SK-N-SH treated with all-trans-retinoic acid at 6 μM for 48 hours (cell line): ENCODE measurements at regions not wholly inside any gene's neighbourhood (a gene's known extent, or its start where the extent isn't known, plus 50 kb on each side); places are given as distances from the start of the nearest gene placed in this dataset.

Experiments used
- ARNTL ChIP-seq: fragments of 450-650 bp; formaldehyde crosslinking; IDR thresholded peaks from 2 replicates; pipeline ENCODE4 v1.5.0; 2020; ENCODE audit warnings: low read depth, mild to moderate bottlenecking, moderate library complexity, borderline replicate concordance
- CSRNP3 ChIP-seq: fragments of 250-450 bp; sonication (Bioruptor Pico); IDR thresholded peaks from 2 replicates; pipeline ENCODE4 v1.5.1; 2021; ENCODE audit warnings: mild to moderate bottlenecking, moderate library complexity
- ISL1 ChIP-seq: fragments of 250-450 bp; sonication (Bioruptor Pico); IDR thresholded peaks from 2 replicates; pipeline ENCODE4 v2.1.2; 2022; ENCODE audit warnings: mild to moderate bottlenecking, moderate library complexity
- PATZ1 ChIP-seq: fragments of 250-450 bp; sonication (Bioruptor Pico); IDR thresholded peaks from 2 replicates; pipeline ENCODE4 v1.8.0; 2020; ENCODE audit warnings: mild to moderate bottlenecking, moderate library complexity, borderline replicate concordance
- POU6F1 ChIP-seq: fragments of 250-450 bp; sonication (Bioruptor Pico); IDR thresholded peaks from 2 replicates; pipeline ENCODE4 v1.8.0; 2021; ENCODE audit warnings: low read depth, mild to moderate bottlenecking, moderate library complexity, borderline replicate concordance
- PPARA ChIP-seq: fragments of 250-450 bp; sonication (Bioruptor Pico); IDR thresholded peaks from 2 replicates; pipeline ENCODE4 v1.5.0; 2020; ENCODE audit warnings: mild to moderate bottlenecking, borderline replicate concordance
- RARB ChIP-seq: fragments of 250-450 bp; sonication (Bioruptor Pico); IDR thresholded peaks from 2 replicates; pipeline ENCODE4 v1.8.0; 2021; ENCODE audit warnings: mild to moderate bottlenecking, moderate library complexity
- SNAI2 ChIP-seq: fragments of 250-450 bp; sonication (Bioruptor Pico); IDR thresholded peaks from 2 replicates; pipeline ENCODE4 v1.5.0; 2020; ENCODE audit warnings: mild to moderate bottlenecking, moderate library complexity
- TOX ChIP-seq: fragments of 250-450 bp; sonication (Bioruptor Pico); IDR thresholded peaks from 2 replicates; pipeline ENCODE4 v1.8.0; 2021; ENCODE audit warnings: mild to moderate bottlenecking, moderate library complexity, borderline replicate concordance
- ZC3H10 ChIP-seq: fragments of 250-450 bp; sonication (Bioruptor Pico); IDR thresholded peaks from 2 replicates; pipeline ENCODE4 v1.5.1; 2021; ENCODE audit warnings: mild to moderate bottlenecking, moderate library complexity
- ZFP3 ChIP-seq: fragments of 250-450 bp; sonication (Bioruptor Pico); IDR thresholded peaks from 2 replicates; pipeline ENCODE4 v1.5.0; 2020; ENCODE audit warnings: mild to moderate bottlenecking, moderate library complexity
- ZFP30 ChIP-seq: fragments of 450-650 bp; formaldehyde crosslinking; IDR thresholded peaks from 2 replicates; pipeline ENCODE4 v1.5.0; 2022; ENCODE audit warnings: mild to moderate bottlenecking, moderate library complexity
- ZNF8 ChIP-seq: fragments of 450-650 bp; formaldehyde crosslinking; IDR thresholded peaks from 2 replicates; pipeline ENCODE4 v1.5.0; 2020; ENCODE audit warnings: mild to moderate bottlenecking, moderate library complexity
- TF ChIP-seq, protein P1 (sequence below): fragments of 250-450 bp; sonication (Bioruptor Pico); IDR thresholded peaks from 2 replicates; pipeline ENCODE4 v1.5.1; 2020; ENCODE audit warnings: low read depth, mild to moderate bottlenecking, moderate library complexity

DNA sequence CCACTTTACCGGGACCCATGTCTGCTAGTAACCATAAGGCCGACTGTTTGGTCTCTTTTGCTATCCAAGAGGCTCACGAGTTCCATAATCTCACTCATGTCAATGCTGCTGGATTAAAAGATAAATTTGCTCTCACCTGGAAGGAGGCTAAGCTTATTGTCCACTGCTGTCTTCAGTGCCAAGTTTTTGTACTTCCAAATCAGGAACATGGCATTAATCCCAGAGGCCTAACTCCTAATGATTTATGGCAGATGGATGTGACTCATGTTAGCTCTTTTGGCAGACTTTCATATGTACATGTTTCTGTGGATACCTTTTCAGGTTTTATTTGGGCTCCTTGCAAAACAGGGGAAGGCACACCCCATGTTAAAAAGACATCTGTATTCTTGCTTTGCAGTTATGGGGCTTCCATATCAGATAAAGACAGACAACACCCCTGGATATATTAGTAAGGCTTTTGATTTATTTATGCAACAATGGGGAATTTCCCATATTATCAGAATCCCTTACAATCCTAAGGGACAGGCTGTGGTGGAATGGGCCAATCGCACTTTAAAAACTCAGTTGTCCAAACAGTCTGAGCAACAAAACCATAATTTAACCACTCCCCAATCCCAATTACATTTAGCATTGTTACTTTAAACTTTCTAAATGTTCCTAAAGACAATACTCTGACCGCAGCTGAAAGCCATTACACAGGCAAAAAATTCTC, 162.7 kb downstream of the IER5 start:
- TF ChIP-seq ZNF8 (CRISPR knock-in tag) (no peak), RARB (CRISPR knock-in tag) (no peak), PATZ1 (CRISPR knock-in tag) (no peak), ARNTL (CRISPR knock-in tag) (no peak), CSRNP3 (no peak), ZC3H10 (no peak), TOX (CRISPR knock-in tag) (no peak), SNAI2 (CRISPR knock-in tag) (no peak), ISL1 (CRISPR knock-in tag) (no peak), POU6F1 (CRISPR knock-in tag) (no peak), ZFP3 (CRISPR knock-in tag) (no peak), PPARA (CRISPR knock-in tag) (no peak), ZFP30 (CRISPR knock-in tag) (no peak)
- TF ChIP-seq, protein P1, sequence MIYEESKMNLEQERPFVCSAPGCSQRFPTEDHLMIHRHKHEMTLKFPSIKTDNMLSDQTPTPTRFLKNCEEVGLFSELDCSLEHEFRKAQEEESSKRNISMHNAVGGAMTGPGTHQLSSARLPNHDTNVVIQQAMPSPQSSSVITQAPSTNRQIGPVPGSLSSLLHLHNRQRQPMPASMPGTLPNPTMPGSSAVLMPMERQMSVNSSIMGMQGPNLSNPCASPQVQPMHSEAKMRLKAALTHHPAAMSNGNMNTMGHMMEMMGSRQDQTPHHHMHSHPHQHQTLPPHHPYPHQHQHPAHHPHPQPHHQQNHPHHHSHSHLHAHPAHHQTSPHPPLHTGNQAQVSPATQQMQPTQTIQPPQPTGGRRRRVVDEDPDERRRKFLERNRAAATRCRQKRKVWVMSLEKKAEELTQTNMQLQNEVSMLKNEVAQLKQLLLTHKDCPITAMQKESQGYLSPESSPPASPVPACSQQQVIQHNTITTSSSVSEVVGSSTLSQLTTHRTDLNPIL (CRISPR knock-in tag) = no peak
